Chondrocyte (in vitro differentiated cells): ENCODE measurements at regions not wholly inside any gene's neighbourhood (a gene's known extent, or its start where the extent isn't known, plus 50 kb on each side); places are given as distances from the start of the nearest gene placed in this dataset. TPM values are rescaled to one million over a fixed set of nuclear protein-coding genes. Genes with fewer than 3 reads are reported as not detected.

ENCODE experiments used
- DNase-seq: peaks from one replicate; pipeline ENCODE4 v3.0.0; 2021; ENCODE audit warnings: mixed read lengths, low spot score
- H3K27ac Mint-ChIP-seq: one replicate; pipeline ENCODE4 v1.8.0; 2021; ENCODE audit warnings: mild to moderate bottlenecking, moderate library complexity, mixed read lengths; ENCODE audit not compliant: unreplicated experiment
- H3K27me3 Mint-ChIP-seq: 2 replicates; pipeline ENCODE4 v1.8.0; 2021; ENCODE audit warnings: low read depth, mixed read lengths
- H3K36me3 Mint-ChIP-seq: 2 replicates; pipeline ENCODE4 v1.8.0; 2021; ENCODE audit warnings: low read depth, mixed read lengths
- H3K4me1 Mint-ChIP-seq: 2 replicates; pipeline ENCODE4 v1.8.0; 2021; ENCODE audit warnings: low read depth, mild to moderate bottlenecking, mixed read lengths
- H3K4me3 Mint-ChIP-seq: one replicate; pipeline ENCODE4 v1.8.0; 2021; ENCODE audit warnings: mild to moderate bottlenecking, moderate library complexity, mixed read lengths; ENCODE audit not compliant: unreplicated experiment
- H3K9me3 Mint-ChIP-seq: 2 replicates; pipeline ENCODE4 v1.8.0; 2021; ENCODE audit warnings: low read depth, mixed read lengths
- microRNA-seq: library from miRNA; unstranded; fragments of <30 nt; microRNA quantifications from one replicate; pipeline ENCODE4 v1.2.0, GENCODE V29; 2020; ENCODE audit warnings: borderline number of aligned reads
- TF ChIP-seq, protein P1 (sequence below): fragments of 200-600 bp; sonication (generic); IDR thresholded peaks from 2 replicates; pipeline ENCODE4 v1.5.0; 2021; ENCODE audit warnings: antibody characterized with exemption, mild to moderate bottlenecking, moderate library complexity

DNA sequence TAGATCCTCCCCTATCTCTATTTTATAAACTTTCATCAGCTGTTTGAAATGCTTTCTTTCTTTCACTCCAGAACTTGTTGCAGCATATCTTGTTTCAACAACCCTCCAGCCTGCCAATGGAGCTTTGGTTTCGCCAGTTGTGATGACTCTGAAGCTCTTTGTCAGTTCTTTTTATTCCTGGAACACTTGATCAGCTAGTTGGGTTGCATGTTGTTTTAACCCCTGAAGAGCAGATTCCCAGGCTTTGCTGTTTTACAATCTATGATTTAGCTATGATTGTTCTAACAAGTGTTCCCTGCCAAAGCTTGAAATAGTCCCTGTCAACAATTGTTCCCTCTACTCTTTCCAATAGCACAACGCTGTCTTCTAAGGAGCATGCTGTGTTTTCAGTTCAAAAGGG is 50.6 kb upstream of the FUT8 start:
- DNase-seq: no peak
- Mint-ChIP-seq H3K27ac (no peak overlapping the region), H3K4me3 (no peak overlapping the region), H3K4me1 (peaks cover 5% of the 10 kb centered on the region), H3K27me3 (peaks cover 1% of the 10 kb centered on the region), H3K36me3 (no peaks in the 10 kb centered on the region), H3K9me3 (no peaks in the 10 kb centered on the region)
- TF ChIP-seq, protein P1, sequence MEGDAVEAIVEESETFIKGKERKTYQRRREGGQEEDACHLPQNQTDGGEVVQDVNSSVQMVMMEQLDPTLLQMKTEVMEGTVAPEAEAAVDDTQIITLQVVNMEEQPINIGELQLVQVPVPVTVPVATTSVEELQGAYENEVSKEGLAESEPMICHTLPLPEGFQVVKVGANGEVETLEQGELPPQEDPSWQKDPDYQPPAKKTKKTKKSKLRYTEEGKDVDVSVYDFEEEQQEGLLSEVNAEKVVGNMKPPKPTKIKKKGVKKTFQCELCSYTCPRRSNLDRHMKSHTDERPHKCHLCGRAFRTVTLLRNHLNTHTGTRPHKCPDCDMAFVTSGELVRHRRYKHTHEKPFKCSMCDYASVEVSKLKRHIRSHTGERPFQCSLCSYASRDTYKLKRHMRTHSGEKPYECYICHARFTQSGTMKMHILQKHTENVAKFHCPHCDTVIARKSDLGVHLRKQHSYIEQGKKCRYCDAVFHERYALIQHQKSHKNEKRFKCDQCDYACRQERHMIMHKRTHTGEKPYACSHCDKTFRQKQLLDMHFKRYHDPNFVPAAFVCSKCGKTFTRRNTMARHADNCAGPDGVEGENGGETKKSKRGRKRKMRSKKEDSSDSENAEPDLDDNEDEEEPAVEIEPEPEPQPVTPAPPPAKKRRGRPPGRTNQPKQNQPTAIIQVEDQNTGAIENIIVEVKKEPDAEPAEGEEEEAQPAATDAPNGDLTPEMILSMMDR: no peak

Small RNA genes in the stretch of these regions (microRNA-seq; reads per million reads assigned to microRNA genes)
- gene MIR4708: not detected
